GM18519 (cell line): ENCODE measurements at regions not wholly inside any gene's neighbourhood (a gene's known extent, or its start where the extent isn't known, plus 50 kb on each side); places are given as distances from the start of the nearest gene placed in this dataset.

Experiments used
- ATAC-seq: cut with Tn5 transposase; IDR thresholded peaks from one replicate; pipeline ENCODE4 v1.9.1; 2021; ENCODE audit warnings: mild to moderate bottlenecking, moderate library complexity; ENCODE audit not compliant: unreplicated experiment, low FRiP score

GRCh38 chr3:117277816-117278215 is 568.2 kb downstream of the TUSC7 start:
- ATAC-seq, result no peak

- ATAC-seq, result no peak
Observed at GRCh38 chr3:117278424-117279190, 569.0 kb downstream of the TUSC7 start.

GRCh38 chr3:117281371-117281770 is 571.8 kb downstream of the TUSC7 start:
- ATAC-seq, result no peak

GRCh38 chr3:117282566-117282965 is 573.0 kb downstream of the TUSC7 start:
- no peak for ATAC-seq

GRCh38 chr3:117285737-117286136 is 576.2 kb downstream of the TUSC7 start:
- no peak for ATAC-seq

GRCh38 chr3:117286488-117286887 is 576.9 kb downstream of the TUSC7 start:
- ATAC-seq, result no peak

GRCh38 chr3:117287602-117288001 is 578.0 kb downstream of the TUSC7 start:
- ATAC-seq, result no peak

- no peak for ATAC-seq
Observed at GRCh38 chr3:117291476-117291875, 581.9 kb downstream of the TUSC7 start.

- ATAC-seq, result no peak
Observed at GRCh38 chr3:117297065-117297464, 587.5 kb downstream of the TUSC7 start.

- no peak for ATAC-seq
Observed at GRCh38 chr3:117297541-117297940, 588.0 kb downstream of the TUSC7 start.

- ATAC-seq, result no peak
Observed at GRCh38 chr3:117298273-117298672, 588.7 kb downstream of the TUSC7 start.

GRCh38 chr3:117302428-117302827 is 592.8 kb downstream of the TUSC7 start:
- no peak for ATAC-seq

- ATAC-seq, result no peak
Observed at GRCh38 chr3:117303443-117303842, 593.9 kb downstream of the TUSC7 start.

- ATAC-seq, result peak; percentile 38
Observed at GRCh38 chr3:117304681-117305080, 595.1 kb downstream of the TUSC7 start.

- no peak for ATAC-seq
Observed at GRCh38 chr3:117305681-117306080, 596.1 kb downstream of the TUSC7 start.

- no peak for ATAC-seq
Observed at GRCh38 chr3:117306299-117306698, 596.7 kb downstream of the TUSC7 start.

- ATAC-seq, result no peak
Observed at GRCh38 chr3:117308353-117308752, 598.8 kb downstream of the TUSC7 start.

- ATAC-seq, result no peak
Observed at GRCh38 chr3:117308756-117309155, 599.2 kb downstream of the TUSC7 start.

GRCh38 chr3:117310536-117310935 is 601.0 kb downstream of the TUSC7 start:
- no peak for ATAC-seq

GRCh38 chr3:117314441-117315150 is 605.0 kb downstream of the TUSC7 start:
- ATAC-seq, result no peak

- ATAC-seq, result no peak
Observed at GRCh38 chr3:117322866-117323265, 613.3 kb downstream of the TUSC7 start.

GRCh38 chr3:117346901-117347300 is 637.3 kb downstream of the TUSC7 start:
- ATAC-seq, result no peak
